NCI-H2227 (cell line): ENCODE measurements at regions not wholly inside any gene's neighbourhood (a gene's known extent, or its start where the extent isn't known, plus 50 kb on each side); places are given as distances from the start of the nearest gene placed in this dataset.
"Not testable (repeated sequence)": the region's sequence is repeated elsewhere in the genome, so short reads cannot be mapped to it uniquely, and the experiment has no call there.

Experiments used
- DNase-seq: peaks from one replicate; lab custom pipeline; 2025; ENCODE audit not compliant: unreplicated experiment; lab: John Stamatoyannopoulos, UW

DNA sequence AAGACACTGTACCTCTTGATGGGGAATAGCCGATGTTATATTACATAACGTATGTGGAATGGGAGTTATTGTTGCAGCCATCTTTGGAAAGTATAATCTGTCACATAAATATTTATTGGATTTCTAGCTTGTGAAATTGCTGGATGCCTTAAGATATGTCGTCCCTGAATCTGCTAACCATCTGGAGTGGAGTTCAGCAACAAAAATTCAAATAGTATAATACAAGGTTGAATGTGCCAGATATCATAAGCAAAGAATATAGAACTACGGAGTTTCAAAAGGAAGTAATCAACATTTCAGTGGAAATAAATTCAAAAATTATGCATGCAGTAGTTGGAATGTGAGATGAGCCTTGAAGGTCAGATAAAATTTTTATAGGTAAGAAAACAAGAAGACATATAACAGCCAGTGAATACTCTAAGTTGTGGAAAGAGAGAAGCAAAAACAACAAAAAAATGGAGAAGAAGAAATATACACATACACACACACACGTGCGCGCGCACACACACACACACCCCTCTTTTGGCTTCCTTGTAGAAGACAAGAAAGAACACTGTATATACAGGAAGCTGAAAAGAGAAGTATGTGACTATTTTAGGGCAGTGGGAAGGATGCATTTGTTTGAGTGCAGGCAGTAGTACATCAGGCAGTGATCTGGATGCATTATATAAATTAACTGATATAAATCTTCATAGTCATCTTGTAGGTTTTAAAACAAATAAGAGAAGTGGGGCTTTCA, 516.7 kb downstream of the KCNT2 start:
- DNase-seq, result no peak

DNA sequence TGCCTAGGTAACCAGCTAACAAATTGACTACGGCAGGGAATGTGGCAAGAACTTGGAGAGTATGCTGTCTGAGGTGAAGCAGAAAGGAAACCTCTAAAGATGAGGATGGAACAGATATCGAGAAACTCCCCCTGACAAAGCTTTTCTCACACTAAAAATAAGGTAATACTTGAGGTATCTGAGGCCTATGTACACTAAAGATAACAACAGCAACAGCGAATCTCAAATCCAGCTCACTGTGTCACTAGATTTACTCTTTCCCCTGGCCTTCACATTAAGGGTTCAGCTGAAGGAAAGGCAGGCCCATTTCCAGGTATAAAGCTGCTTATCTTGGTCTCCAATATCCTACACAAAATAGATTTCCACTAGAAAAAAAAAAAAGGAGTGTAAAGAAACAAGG, 518.0 kb downstream of the KCNT2 start:
- DNase-seq, result no peak

DNA sequence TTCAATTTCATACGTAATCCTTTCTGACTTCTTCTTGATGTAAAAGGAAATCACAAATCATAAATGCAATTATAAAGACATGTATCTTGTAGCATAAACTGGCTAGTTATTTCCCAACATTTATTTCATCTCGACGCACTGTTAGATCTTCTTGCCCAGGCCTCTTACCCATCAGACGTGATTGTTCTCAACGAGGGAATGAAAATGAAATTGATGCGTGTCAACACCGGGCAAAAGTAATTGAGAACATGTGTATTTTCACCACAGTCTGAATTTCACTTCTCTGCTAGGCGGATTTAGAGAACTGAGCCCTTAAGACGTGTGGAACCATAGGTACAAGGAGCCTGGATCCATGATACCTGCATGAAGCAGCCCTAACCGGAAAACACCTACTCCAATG, 519.7 kb downstream of the KCNT2 start:
- no peak for DNase-seq

DNA sequence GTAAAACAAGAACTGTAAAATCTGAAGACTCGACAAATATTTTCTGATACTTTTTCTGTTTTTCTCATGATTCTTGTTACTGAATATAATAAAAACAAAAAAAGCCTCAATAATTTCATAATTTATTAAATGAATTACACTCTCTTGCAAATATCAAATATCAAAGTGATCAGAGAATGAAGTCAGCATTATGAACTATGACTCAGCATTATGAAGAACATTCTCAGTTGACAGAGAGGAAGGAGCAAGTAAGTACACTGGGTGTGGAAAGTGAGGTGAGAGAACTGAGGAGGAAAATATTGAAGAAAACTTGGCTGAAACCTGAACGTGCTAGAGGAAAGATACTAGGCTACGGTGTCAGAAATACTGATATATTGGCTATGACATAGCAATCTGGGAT, 529.5 kb downstream of the KCNT2 start:
- DNase-seq, result no peak

DNA sequence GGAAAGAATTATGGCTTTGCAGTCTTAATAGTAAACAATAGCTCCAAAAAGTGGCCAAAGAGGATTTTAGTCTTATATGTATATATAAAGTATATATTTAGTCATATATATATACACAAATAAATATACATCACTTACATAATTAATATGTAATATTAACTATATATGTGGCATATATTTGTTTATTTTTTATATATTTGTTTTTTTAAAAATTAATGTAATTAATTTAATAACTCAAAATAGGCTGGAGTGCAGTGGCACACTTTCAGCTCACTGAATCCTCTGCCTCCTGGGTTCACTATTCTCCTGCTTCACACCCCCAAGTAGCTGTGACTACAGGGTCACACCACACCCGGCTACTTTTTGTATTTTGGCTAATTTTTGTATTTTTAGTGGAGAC, 532.6 kb downstream of the KCNT2 start:
- DNase-seq, result no peak

DNA sequence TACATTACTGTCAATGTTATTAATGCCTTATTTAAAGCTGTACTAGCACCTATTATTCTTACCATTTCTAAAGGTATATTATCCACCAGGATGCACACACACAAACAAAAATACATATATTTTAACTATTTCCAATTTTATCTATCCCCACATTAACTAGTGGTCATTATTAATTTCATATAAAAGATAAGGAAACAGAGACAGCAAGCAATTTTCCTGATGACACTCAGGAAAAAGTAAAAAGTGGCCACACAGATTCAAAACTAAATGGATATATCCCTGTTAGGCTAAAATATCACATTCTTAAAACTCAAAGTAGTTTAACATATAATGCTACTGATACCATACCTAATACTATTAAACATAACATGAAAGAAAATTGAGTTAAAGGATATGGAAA, 534.1 kb downstream of the KCNT2 start:
- no peak for DNase-seq

DNA sequence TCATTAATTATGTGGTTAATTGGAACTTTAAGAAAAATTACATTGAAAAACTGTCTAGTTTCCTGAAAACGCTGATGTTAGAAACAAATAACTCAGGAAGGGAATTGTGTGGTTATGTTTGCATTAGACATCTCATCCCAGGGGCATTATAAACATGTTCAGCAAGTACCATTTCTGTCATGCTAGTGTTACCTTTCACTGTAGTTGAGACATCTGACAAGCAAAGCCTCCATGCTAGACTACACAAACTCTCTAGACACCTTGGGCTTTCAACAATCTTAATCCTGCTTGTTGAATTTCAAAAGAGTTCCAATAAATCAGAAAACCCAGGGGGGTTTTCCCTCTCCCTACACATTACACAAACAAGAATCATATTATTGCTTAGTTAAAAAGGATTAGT, 536.8 kb downstream of the KCNT2 start:
- DNase-seq, result no peak

DNA sequence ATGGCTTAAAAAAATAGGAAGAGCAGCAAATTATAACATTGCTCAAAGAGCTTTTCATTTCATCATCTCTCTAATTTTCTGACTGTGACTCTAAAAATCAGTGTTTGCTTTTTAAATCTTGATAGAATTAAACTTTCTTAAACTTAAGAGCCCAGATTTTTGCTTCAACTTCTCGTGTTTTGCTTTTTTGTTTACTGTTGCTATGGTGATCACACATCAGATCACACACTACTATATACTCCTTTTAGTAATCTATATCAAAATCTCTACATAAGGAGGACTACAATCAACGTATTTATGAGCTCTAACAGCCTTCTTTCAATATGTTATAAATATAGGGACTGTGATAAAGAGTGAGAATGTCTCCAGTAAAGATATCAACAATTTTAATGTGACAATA, 537.3 kb downstream of the KCNT2 start:
- DNase-seq, result no peak

DNA sequence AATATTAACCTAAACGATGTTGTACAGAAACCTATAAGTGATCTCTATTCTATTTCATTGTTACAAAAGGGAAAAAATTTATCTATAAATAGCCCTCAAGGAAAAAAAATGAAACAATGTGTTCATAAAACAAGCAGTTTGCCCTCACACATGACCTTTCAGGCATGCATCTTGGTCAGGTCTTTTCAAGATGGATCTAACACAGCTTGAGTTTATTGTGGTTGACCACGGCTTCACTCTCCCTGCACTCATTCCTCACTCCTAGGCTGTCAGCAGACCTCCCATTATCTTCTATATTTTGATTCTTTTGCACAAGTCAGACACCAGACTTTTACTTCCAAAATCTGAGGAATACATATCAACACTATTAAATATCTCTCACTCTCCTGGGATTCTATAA, 544.3 kb downstream of the KCNT2 start:
- DNase-seq, result no peak

DNA sequence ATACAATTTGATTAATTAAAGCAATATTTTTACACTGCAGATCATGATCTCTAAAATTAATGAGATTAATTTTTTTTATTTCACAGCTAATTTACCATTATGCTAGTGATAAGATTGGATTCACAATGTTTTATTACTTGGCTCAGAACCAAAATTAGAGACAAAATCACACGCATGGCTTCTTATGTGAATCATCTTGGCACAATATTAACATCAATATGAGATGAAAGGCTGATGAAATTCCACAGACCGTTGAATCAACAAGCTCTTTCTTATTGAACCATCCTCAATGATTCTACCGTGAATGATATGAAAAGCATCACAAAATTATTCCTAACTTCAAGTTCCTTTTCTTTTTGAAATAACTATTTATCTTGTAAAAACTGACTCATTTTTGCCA, 544.9 kb downstream of the KCNT2 start:
- no peak for DNase-seq

DNA sequence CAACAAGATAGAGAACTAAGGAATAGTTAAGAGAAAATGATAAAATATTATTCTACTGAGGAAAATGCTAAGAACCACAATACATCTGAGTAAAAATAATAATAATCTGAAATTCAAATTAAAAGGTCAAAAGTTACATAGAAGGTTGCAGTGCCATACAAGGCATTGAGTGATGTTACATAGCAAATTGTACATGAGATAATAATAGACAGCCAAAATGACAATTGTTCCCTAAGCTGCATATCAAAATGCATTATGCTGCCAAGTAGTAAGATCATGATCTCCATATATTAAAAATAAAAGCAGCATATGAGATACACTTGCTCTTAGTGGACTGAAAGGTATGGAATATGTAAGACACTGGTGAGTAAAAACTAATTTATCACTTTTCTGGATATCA, 547.7 kb downstream of the KCNT2 start:
- no peak for DNase-seq

DNA sequence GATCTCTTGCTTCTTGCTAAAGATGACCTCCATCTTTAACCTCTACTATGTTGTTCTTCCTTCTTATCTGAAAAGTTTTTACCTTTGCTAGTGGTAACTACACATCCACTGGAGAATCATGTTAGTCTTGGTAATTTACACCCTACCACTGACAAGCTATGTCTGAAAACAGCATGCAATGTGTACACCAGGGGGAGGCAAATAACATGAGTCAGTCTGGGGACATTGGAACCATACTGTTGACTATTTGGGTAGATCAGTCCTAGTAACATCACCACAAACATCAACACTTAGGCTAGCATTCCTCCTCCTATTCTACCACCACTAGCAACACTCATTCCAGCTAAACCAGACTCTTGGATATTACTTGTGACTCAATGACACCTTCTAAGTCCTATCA, 549.0 kb downstream of the KCNT2 start:
- DNase-seq, result no peak

DNA sequence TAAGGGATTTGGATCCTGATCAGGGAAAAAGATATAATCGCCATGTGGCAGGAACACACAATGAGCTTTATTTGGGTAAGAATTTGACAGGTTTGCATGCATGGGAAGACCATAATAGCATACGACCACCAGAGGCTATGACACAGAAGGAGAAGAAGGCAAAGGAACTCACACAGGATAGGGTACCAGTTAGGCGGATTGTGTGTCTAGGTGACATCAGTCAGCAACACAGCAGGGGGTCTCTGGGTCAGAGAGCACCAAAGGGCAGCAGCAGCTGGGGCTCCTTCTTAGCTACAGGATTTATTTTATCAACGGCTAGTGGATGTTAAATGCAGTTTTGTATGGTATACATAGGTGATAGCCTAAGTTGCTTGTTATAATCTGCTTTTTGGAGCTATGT, 551.3 kb downstream of the KCNT2 start:
- no peak for DNase-seq

DNA sequence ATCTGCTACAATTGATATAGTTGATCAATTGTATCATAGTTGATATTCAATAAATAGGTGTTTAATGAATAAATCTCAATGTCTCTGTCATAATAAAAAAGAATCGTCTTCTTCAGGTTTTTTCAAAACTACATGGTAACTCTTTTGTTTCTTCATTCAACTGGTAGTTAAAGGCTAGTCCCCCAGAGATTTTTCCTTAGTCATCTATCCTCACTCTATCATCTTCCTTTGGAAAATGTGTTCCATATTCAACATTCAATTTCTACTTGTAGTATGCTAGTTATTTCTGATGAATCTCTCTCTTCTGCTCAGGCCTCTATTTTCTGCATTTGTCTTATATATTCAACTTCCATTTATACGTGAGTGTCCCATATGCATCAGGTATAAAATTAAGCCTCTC, 558.8 kb downstream of the KCNT2 start:
- DNase-seq, result no peak

DNA sequence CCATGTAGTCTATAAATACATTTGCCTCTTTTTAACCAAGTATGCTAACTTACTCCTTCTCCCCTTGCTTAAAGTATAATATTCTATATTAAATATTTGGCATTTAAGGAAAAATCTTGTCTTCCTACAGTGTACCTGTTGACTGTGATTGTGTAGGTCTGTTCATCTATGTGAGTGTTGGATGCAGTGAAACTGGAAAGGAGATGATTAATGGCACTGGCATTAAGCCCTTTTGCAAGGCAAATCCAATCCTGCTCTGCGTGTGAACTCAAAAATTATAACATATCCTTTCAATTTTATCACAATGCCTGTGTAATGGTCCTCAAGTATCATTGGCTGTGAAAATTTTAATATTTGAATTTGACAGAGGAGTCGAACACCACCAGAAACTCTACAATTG, 565.0 kb downstream of the KCNT2 start:
- DNase-seq, result no peak

DNA sequence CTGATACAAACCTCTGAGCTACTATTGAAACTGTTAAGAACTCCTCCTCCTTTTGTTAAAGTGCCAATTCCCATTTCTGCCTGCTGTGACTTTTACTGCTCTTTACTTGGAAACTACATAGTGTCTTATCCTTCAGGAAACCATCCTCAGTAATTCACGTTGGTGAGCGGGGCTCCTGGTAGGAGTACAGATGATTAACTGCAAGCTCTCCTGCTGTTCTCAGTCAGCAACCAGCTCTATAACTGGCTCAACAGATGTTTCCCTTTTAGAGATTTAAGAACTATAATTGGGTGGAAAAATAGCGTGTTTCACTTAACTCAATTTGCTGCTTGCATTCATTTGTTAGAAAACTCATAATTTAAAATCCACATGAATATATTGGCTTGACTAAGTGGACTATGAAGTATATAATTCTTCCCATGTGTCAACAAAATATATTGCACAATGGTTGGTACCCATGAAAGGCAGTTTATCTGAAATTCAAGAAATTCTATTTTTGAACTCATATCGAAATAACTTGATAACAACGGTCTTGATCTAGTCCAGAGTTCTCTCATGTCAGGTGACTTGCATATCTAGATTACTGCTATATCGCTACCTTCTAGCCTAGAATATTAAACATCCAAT, 574.0 kb downstream of the KCNT2 start:
- peak; percentile 88 for DNase-seq

DNA sequence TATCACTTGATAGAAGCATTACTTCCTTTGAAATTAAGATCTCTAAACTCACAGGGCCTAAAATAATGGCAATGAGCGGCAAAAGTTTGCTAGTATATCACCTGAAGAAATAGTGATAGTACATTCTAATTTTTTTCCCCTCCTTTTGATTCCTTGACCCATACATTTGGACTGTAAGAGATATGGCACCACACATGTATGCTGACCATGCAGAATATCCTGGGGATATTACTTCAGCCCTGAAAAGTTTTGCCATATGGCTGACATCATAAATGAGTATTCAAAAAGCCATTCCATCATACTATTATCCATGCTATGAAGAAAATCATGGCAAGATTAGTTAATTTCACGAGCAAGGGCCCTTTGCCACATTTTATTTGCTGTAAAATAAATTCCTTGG, 576.9 kb downstream of the KCNT2 start:
- DNase-seq, result not testable (repeated sequence)

DNA sequence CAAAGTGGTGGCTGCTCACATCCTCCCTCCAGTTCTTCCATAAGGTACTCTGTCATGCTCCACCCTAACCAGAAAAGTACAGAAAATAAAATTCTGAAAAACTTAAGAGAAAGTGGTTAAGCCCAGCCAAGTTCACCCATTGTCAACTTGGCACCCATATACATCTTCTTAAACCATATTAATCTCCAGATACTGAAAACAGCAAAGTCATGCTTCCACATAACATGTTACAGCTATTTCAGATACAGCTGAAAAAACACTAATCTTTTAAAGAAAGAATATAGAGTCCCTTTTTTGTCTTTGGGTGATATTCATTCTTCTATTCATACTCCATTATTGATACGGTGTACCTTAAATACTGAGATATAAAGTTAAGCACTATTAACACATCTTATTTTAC, 577.8 kb downstream of the KCNT2 start:
- no peak for DNase-seq

DNA sequence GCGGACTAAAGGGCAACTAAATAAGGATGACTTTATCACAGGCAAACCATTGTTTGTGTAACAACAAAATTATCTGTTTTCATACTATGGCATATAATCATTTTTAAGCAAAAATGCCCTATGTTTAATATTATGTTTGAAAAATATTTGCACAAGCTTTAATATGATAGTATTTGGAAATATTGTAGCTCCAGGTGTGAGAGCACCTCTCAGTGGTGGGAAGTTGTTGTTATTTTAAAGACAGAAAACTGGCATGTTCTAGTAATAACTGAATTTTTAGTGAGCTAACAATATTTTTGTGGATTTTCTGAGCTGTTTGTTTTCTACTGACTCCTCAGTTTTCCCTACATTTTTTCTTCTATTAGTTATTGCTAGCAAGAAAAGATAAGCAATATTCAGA, 578.8 kb downstream of the KCNT2 start:
- DNase-seq, result no peak

DNA sequence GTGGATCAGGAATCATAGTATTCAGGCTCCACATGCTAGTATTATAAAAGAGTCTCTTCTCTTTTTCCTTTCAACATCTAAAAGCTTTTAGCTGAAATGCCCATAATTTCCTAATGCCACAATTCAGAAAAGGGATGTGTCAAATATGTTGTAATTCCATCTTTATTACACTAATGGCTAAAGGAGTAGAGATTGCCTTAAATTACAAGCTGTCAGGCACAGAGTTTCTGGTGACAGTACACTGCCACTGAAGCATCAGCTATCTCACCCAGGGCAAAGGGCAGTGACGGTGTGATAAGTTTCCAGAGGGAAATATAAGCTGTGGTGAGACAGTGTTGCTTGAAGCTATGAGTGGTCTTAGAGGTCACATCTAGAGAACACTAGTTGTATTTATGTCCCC, 581.1 kb downstream of the KCNT2 start:
- peak; percentile 42 for DNase-seq

DNA sequence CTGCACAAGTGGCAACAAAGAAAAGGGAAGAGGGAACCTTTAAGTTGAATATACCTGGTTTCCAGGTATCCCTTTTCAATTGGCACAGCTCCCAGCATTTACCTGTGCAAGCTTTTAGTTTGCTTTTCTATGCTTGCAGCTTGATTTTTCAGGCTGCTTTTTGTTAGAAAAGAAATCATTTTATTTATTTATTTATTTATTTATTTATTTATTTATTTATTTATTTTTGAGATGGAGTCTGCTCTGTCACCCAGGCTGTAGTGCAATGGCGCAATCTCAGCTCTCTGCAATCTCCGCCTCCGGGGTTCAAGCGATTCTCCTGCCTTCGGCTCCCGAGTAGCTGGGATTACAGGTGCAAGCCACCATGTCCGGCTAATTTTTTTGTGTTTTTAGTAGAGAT, 587.1 kb downstream of the KCNT2 start:
- DNase-seq, result not testable (repeated sequence)

DNA sequence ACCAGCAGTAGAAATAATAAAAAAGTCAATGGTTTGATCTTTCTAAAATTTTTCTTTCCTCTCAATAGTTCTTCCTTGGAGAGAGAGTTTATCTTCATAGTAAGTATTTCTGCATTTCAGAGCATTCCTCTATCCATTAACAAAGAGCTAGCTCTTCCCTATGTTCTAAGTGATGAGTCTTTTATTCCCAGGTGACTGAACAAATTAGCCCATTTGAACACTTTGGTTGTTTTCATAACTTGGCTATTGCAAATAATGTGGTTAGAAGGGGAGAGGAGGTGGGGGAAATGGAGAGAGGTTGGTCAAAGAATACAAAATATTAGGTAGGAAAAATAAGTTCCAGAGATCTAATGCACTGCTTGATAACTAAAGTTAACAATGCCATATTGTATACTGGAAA, 598.9 kb downstream of the KCNT2 start:
- DNase-seq, result no peak

DNA sequence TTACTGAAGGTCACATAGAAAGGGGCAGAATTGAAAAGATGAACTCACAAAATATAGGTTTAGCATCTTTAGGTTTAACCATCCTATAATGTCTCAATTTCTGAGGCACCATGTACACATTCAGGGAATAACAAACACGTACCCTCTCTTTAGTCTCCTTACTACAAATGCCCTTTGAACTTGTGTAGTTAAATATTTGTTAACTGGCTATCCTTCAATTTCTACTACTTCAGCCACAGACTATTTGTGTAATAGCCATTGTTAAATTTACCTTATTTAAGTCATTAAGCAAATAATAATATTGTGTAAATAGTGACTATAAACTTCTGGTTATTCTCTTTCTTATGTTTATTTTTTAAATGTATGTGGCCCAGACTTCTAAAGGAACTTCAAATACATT, 600.5 kb downstream of the KCNT2 start:
- no peak for DNase-seq
